ENCODE measurements at regions not wholly inside any gene's neighbourhood (a gene's known extent, or its start where the extent isn't known, plus 50 kb on each side); places are given as distances from the start of the nearest gene placed in this dataset.
"Not testable (repeated sequence)": the region's sequence is repeated elsewhere in the genome, so short reads cannot be mapped to it uniquely, and the experiment has no call there.

GRCh38 chr9:74414325-74414724, 82.8 kb upstream of the RORB start:
- Histone ChIP-seq H3K4me3 (no peak overlapping the region), H3K36me3 (no peaks in the 10 kb centered on the region), H3K27ac (no peak overlapping the region), H3K9me3 (no peaks in the 10 kb centered on the region), H3K27me3 (no peaks in the 10 kb centered on the region), H3K4me1 (no peaks in the 10 kb centered on the region)
- DNase-seq (no peak), ATAC-seq (no peak)
- TF ChIP-seq POLR2A (IDR thresholded peaks at IDR 0.05): no peak
- TF ChIP-seq, protein P1, sequence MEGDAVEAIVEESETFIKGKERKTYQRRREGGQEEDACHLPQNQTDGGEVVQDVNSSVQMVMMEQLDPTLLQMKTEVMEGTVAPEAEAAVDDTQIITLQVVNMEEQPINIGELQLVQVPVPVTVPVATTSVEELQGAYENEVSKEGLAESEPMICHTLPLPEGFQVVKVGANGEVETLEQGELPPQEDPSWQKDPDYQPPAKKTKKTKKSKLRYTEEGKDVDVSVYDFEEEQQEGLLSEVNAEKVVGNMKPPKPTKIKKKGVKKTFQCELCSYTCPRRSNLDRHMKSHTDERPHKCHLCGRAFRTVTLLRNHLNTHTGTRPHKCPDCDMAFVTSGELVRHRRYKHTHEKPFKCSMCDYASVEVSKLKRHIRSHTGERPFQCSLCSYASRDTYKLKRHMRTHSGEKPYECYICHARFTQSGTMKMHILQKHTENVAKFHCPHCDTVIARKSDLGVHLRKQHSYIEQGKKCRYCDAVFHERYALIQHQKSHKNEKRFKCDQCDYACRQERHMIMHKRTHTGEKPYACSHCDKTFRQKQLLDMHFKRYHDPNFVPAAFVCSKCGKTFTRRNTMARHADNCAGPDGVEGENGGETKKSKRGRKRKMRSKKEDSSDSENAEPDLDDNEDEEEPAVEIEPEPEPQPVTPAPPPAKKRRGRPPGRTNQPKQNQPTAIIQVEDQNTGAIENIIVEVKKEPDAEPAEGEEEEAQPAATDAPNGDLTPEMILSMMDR (IDR thresholded peaks at IDR 0.05): no peak
- intact Hi-C loops (cut with DNase I): no loop called here
- 46% methylated on average over 1 of the region's 1 CpG for WGBS (ENCODE audit: insufficient coverage, low coverage, low lambda C conversion rate, missing lambda C conversion rate)

- Histone ChIP-seq H3K4me3 (no peak overlapping the region), H3K27me3 (no peaks in the 10 kb centered on the region), H3K27ac (no peak overlapping the region), H3K4me1 (no peaks in the 10 kb centered on the region), H3K9me3 (no peaks in the 10 kb centered on the region), H3K36me3 (no peaks in the 10 kb centered on the region)
- DNase-seq (no peak), ATAC-seq (no peak)
- TF ChIP-seq, protein P1 (IDR thresholded peaks at IDR 0.05): no peak
- no peak for TF ChIP-seq POLR2A (IDR thresholded peaks at IDR 0.05)
- intact Hi-C loops (cut with DNase I): no loop called here
Measured at GRCh38 chr9:74415995-74416394, 81.1 kb upstream of the RORB start.

DNA sequence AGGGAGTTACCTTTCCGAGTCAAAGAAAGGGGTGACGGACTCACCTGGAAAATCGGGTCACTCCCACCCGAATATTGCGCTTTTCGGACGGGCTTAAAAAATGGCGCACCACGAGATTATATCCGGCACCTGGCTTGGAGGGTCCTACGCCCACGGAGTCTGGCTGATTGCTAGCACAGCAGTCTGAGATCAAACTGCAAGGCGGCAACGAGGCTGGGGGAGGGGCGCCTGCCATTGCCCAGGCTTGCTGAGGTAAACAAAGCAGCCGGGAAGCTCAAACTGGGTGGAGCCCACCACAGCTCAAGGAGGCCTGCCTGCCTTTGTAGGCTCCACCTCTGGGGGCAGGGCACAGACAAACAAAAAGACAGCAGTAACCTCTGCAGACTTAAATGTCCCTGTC, 72.6 kb upstream of the RORB start:
- H3K9me3 ChIP-seq; H3K36me3 ChIP-seq; ATAC-seq; H3K4me1 ChIP-seq; H3K4me3 ChIP-seq; DNase-seq; H3K27ac ChIP-seq; H3K27me3 ChIP-seq; intact Hi-C loops (cut with DNase I): not testable (repeated sequence)
- 23% methylated on average over 4 of the region's 16 CpGs for WGBS (ENCODE audit: insufficient coverage, low coverage, low lambda C conversion rate, missing lambda C conversion rate)

DNA sequence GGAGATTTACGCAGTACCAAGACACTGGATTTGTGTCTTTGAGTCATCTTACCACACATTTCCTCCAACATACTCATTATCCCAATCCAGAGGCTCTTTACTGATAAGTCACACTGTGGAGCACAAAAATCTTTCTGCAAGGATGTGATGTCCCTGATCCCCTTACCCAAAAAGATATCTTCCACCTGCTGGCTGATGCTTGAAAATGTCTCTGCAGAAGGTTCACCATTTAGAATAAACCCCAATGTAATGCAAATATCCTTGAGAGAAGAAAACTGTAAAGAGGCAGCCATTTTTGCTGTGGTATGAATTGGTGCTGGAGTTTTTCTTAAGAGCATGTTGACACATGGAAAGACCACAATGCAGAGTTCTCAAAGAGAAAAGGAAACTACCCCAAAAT, 65.7 kb upstream of the RORB start:
- intact Hi-C loops (cut with DNase I): no loop called here
- 29% methylated on average over 1 of the region's 1 CpG for WGBS (ENCODE audit: insufficient coverage, low coverage, low lambda C conversion rate, missing lambda C conversion rate)

GRCh38 chr9:74443036-74443750, 53.9 kb upstream of the RORB start:
- Histone ChIP-seq H3K27me3 (no peaks in the 10 kb centered on the region), H3K4me1 (no peaks in the 10 kb centered on the region), H3K4me3 (no peak overlapping the region), H3K27ac (no peak overlapping the region), H3K36me3 (no peaks in the 10 kb centered on the region), H3K9me3 (no peaks in the 10 kb centered on the region)
- intact Hi-C loops (cut with DNase I): no loop called here
- no peak for ATAC-seq
- DNase-seq: no peak
- WGBS (ENCODE audit: insufficient coverage, low coverage, low lambda C conversion rate, missing lambda C conversion rate): 24% methylated on average over 2 of the region's 2 CpGs
- no peak for TF ChIP-seq POLR2A (IDR thresholded peaks at IDR 0.05)
- TF ChIP-seq, protein P1 (IDR thresholded peaks at IDR 0.05): no peak

More for the DNA sequence above, 65.7 kb upstream of the RORB start:
- H3K4me1 ChIP-seq: no peaks in the 10 kb centered on the region
- ATAC-seq: no peak
- no peak overlapping the region for H3K27ac ChIP-seq
- H3K9me3 ChIP-seq: no peaks in the 10 kb centered on the region
- DNase-seq: no peak
- no peak for TF ChIP-seq POLR2A (IDR thresholded peaks at IDR 0.05)
- TF ChIP-seq, protein P1 (IDR thresholded peaks at IDR 0.05): no peak
- no peaks in the 10 kb centered on the region for H3K27me3 ChIP-seq
- no peak overlapping the region for H3K4me3 ChIP-seq
- no peaks in the 10 kb centered on the region for H3K36me3 ChIP-seq
